ENCODE measurements at regions not wholly inside any gene's neighbourhood (a gene's known extent, or its start where the extent isn't known, plus 50 kb on each side); places are given as distances from the start of the nearest gene placed in this dataset.
"Not testable (repeated sequence)": the region's sequence is repeated elsewhere in the genome, so short reads cannot be mapped to it uniquely, and the experiment has no call there.

GRCh38 chr11:92464822-92465221 is 240.2 kb downstream of the FAT3 start:
- no peaks in the 10 kb centered on the region for H3K27me3 ChIP-seq
- H3K4me1 ChIP-seq: no peaks in the 10 kb centered on the region
- 73 to 81% (median 74%) methylated on average over 6 of the region's 6 CpGs for WGBS, 4 donors
- intact Hi-C loops (cut with DNase I): no loop called here
- no peak for ATAC-seq
- H3K36me3 ChIP-seq: no peaks in the 10 kb centered on the region
- no peak for DNase-seq
- H3K9me3 ChIP-seq: peaks cover 0 to 4% (median 0%) of the 10 kb centered on the region in 12 donors
- no peak for TF ChIP-seq CTCF (IDR thresholded peaks at IDR 0.05)
- no peak for TF ChIP-seq POLR2A (IDR thresholded peaks at IDR 0.05)
- H3K4me3 ChIP-seq: no peak overlapping the region
- H3K27ac ChIP-seq: no peak overlapping the region

GRCh38 chr11:92465410-92465809 is 240.8 kb downstream of the FAT3 start:
- ATAC-seq; H3K27me3 ChIP-seq; H3K4me3 ChIP-seq; H3K36me3 ChIP-seq; intact Hi-C loops (cut with DNase I); DNase-seq; H3K27ac ChIP-seq; H3K9me3 ChIP-seq; H3K4me1 ChIP-seq: not testable (repeated sequence)
- WGBS, 4 donors: 79 to 90% (median 88%) methylated on average over 2 to 3 of the region's 3 CpGs

- ATAC-seq (no peak), DNase-seq (no peak)
- intact Hi-C loops (cut with DNase I): no loop called here
- 52 to 62% (median 58%) methylated on average over 3 of the region's 3 CpGs for WGBS, 4 donors
- TF ChIP-seq POLR2A (IDR thresholded peaks at IDR 0.05) (no peak), CTCF (IDR thresholded peaks at IDR 0.05) (no peak)
- H3K9me3 ChIP-seq: no peaks in the 10 kb centered on the region
- no peak overlapping the region for H3K4me3 ChIP-seq
- H3K4me1 ChIP-seq: no peaks in the 10 kb centered on the region
- no peaks in the 10 kb centered on the region for H3K36me3 ChIP-seq
- no peaks in the 10 kb centered on the region for H3K27me3 ChIP-seq
- H3K27ac ChIP-seq: no peak overlapping the region
These were observed 249.1 kb downstream of the FAT3 start for GRCh38 chr11:92473736-92474135.

- Histone ChIP-seq H3K4me1 (no peaks in the 10 kb centered on the region), H3K36me3 (no peaks in the 10 kb centered on the region), H3K9me3 (peaks cover 0 to 4% (median 0%) of the 10 kb centered on the region in 12 donors), H3K27ac (no peak overlapping the region), H3K27me3 (no peaks in the 10 kb centered on the region), H3K4me3 (no peak overlapping the region)
- DNase-seq (no peak), ATAC-seq (no peak)
- intact Hi-C loops (cut with DNase I): no loop called here
- TF ChIP-seq POLR2A (IDR thresholded peaks at IDR 0.05) (no peak), CTCF (IDR thresholded peaks at IDR 0.05) (no peak)
These were observed 250.7 kb downstream of the FAT3 start for GRCh38 chr11:92475316-92475715.

- intact Hi-C loops (cut with DNase I): no loop called here
- Histone ChIP-seq H3K27me3 (no peaks in the 10 kb centered on the region), H3K4me3 (no peak overlapping the region), H3K27ac (no peak overlapping the region), H3K36me3 (no peaks in the 10 kb centered on the region), H3K9me3 (peaks cover 0 to 4% (median 0%) of the 10 kb centered on the region in 12 donors), H3K4me1 (no peaks in the 10 kb centered on the region)
- TF ChIP-seq POLR2A (IDR thresholded peaks at IDR 0.05) (no peak), CTCF (IDR thresholded peaks at IDR 0.05) (no peak)
- 90 to 98% (median 91%) methylated on average over 3 of the region's 3 CpGs for WGBS, 4 donors
- ATAC-seq (no peak), DNase-seq (no peak)
These were observed 251.2 kb downstream of the FAT3 start for GRCh38 chr11:92475819-92476218.

Measured in heart left ventricle (tissue), 16 donors.